Sigmoid colon (tissue), 4 donors: ENCODE measurements at regions not wholly inside any gene's neighbourhood (a gene's known extent, or its start where the extent isn't known, plus 50 kb on each side); places are given as distances from the start of the nearest gene placed in this dataset.

ENCODE experiments used
- EP300 ChIP-seq, 4 donors: sonication (generic); formaldehyde crosslinking; IDR thresholded peaks; one replicate each; pipeline ENCODE4 v1.6.1; 2017; ENCODE audit warnings: antibody characterized with exemption in 4 of 4
- POLR2A ChIP-seq, 2 donors: fragments of 450-650 bp; IDR thresholded peaks; one replicate each; pipeline ENCODE4 v1.6.1; 2016; ENCODE audit warnings: antibody characterized with exemption in 2 of 2, mild to moderate bottlenecking in 2 of 2, moderate library complexity in 2 of 2
- POLR2AphosphoS5 ChIP-seq, 4 donors: sonication (generic); formaldehyde crosslinking; IDR thresholded peaks; one replicate each; pipeline ENCODE4 v1.6.1; 2017; ENCODE audit warnings: antibody characterized with exemption in 4 of 4
- TF ChIP-seq, protein P1 (sequence below), 4 experiments: fragments of 450-650 bp in 3 of 4; fragments of 200-600 bp in 1 of 4; IDR thresholded peaks; one replicate each; pipeline ENCODE4 v1.5.1; 2016 to 2019; ENCODE audit warnings: antibody characterized with exemption in 4 of 4, mild to moderate bottlenecking in 3 of 4, moderate library complexity in 2 of 4

DNA sequence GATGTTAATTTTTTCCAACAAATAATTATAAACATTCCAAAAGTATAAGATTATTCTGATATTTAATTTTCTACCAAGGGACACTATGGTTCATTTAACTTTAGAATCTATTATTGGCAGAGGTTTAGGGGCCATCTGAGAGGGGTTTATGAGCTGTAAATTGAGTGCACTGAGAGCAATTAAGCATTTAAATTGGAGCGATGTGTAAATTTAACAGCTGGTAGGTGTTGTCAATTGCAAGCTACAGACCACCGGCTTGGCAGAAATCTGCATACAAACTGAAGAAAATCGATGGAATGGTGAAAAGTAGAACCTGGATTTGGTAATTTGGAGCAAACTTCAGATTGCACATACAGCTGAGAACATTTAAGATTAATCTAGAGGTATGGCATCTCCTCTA, 55.8 kb upstream of the MTF2 start:
- TF ChIP-seq, protein P1, sequence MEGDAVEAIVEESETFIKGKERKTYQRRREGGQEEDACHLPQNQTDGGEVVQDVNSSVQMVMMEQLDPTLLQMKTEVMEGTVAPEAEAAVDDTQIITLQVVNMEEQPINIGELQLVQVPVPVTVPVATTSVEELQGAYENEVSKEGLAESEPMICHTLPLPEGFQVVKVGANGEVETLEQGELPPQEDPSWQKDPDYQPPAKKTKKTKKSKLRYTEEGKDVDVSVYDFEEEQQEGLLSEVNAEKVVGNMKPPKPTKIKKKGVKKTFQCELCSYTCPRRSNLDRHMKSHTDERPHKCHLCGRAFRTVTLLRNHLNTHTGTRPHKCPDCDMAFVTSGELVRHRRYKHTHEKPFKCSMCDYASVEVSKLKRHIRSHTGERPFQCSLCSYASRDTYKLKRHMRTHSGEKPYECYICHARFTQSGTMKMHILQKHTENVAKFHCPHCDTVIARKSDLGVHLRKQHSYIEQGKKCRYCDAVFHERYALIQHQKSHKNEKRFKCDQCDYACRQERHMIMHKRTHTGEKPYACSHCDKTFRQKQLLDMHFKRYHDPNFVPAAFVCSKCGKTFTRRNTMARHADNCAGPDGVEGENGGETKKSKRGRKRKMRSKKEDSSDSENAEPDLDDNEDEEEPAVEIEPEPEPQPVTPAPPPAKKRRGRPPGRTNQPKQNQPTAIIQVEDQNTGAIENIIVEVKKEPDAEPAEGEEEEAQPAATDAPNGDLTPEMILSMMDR (IDR thresholded peaks at IDR 0.05): no peak
- TF ChIP-seq POLR2A (IDR thresholded peaks at IDR 0.05) (no peak), EP300 (IDR thresholded peaks at IDR 0.05) (no peak), POLR2AphosphoS5 (IDR thresholded peaks at IDR 0.05) (no peak)
